Upper lobe of left lung (tissue), 4 donors: ENCODE measurements at regions not wholly inside any gene's neighbourhood (a gene's known extent, or its start where the extent isn't known, plus 50 kb on each side); places are given as distances from the start of the nearest gene placed in this dataset.

Source experiments
- CTCF ChIP-seq, 6 experiments: fragments of 450-650 bp in 4 of 6; fragments of 200-600 bp in 2 of 6; sonication (generic) in 2 of 6; IDR thresholded peaks; one replicate each; pipeline ENCODE4 v1.5.1; 2016 to 2019; ENCODE audit warnings: antibody characterized with exemption in 6 of 6
- EP300 ChIP-seq, 4 donors: sonication (generic); formaldehyde crosslinking; IDR thresholded peaks; one replicate each; pipeline ENCODE4 v1.5.1; 2017; ENCODE audit warnings: antibody characterized with exemption in 4 of 4, control low read depth in 2 of 4

GRCh38 chr14:53386362-53386761 is 233.2 kb upstream of the DDHD1 start:
- TF ChIP-seq CTCF (IDR thresholded peaks at IDR 0.05) (no peak), EP300 (IDR thresholded peaks at IDR 0.05) (no peak)
